ENCODE measurements at regions not wholly inside any gene's neighbourhood (a gene's known extent, or its start where the extent isn't known, plus 50 kb on each side); places are given as distances from the start of the nearest gene placed in this dataset.

DNA sequence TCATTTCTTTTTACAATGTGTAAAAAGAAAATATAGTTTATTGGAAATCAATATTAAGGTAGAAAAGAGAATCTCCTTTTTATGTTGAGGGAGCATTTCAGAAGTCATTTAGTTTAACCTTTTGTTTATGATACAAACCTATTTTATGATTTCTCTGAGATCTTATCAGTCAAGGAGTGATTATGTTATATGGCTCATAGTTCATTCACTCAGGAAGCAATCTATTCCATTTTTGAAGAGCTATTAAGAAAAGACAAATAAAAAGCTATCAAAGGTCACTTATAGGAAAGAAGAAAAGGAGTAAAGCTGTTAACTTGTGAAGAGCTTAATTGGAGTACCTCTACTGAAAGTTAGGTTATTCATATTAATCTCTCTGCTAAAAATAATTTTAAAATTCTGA lies 526.6 kb upstream of the JAG1 start:
- no peak for DNase-seq (ENCODE audit: low read depth)
- TF ChIP-seq, protein P1, sequence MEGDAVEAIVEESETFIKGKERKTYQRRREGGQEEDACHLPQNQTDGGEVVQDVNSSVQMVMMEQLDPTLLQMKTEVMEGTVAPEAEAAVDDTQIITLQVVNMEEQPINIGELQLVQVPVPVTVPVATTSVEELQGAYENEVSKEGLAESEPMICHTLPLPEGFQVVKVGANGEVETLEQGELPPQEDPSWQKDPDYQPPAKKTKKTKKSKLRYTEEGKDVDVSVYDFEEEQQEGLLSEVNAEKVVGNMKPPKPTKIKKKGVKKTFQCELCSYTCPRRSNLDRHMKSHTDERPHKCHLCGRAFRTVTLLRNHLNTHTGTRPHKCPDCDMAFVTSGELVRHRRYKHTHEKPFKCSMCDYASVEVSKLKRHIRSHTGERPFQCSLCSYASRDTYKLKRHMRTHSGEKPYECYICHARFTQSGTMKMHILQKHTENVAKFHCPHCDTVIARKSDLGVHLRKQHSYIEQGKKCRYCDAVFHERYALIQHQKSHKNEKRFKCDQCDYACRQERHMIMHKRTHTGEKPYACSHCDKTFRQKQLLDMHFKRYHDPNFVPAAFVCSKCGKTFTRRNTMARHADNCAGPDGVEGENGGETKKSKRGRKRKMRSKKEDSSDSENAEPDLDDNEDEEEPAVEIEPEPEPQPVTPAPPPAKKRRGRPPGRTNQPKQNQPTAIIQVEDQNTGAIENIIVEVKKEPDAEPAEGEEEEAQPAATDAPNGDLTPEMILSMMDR (IDR thresholded peaks at IDR 0.05; ENCODE audit: control insufficient read depth, insufficient read depth, low read depth, low read length, missing control alignments) = no peak
- H3K4me3 ChIP-seq (ENCODE audit: control insufficient read depth, low read depth, low read length) = no peak overlapping the region

DNA sequence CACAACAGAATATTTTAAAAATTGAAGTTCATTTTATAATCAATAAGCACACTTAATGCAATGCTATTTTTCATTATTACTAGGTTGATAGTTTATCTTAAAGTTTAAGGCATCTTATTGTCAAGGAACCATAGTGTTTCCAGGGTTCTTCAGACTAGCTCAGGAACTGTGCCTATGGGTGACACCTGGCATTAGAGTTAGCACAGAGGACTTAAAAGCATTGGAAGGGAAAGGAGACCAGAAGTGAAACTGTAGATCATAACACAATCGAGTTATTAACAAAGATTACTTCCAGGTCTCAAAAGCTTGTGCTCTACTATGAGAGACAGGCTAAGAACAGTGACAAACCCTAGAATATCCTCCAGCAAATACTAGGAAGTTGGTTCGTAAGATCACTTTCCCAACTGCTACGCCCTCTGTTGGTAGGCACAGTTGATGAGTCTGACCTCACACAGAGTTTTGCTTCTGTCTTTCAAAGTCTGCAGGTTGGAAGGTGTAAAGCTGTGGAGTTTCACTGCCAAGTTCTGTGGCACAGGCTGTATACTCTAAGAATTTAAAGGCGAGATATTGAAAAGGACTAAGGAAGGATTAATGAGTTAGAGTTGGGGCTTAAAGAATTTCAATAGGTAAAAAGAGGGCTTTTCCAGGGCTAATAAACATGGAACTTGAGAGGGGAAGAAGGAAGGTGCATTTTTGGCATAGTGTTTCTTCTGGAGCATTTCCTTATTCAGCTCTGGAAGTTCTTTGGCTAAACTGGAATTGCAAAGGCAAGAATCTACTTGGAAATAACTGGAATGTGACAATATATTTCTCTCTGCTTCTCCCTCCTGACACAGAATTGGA lies 531.3 kb upstream of the JAG1 start:
- TF ChIP-seq, protein P1 (IDR thresholded peaks at IDR 0.05; ENCODE audit: control insufficient read depth, insufficient read depth, low read depth, low read length, missing control alignments) = peak; percentile 80
- DNase-seq (ENCODE audit: low read depth) = no peak

DNA sequence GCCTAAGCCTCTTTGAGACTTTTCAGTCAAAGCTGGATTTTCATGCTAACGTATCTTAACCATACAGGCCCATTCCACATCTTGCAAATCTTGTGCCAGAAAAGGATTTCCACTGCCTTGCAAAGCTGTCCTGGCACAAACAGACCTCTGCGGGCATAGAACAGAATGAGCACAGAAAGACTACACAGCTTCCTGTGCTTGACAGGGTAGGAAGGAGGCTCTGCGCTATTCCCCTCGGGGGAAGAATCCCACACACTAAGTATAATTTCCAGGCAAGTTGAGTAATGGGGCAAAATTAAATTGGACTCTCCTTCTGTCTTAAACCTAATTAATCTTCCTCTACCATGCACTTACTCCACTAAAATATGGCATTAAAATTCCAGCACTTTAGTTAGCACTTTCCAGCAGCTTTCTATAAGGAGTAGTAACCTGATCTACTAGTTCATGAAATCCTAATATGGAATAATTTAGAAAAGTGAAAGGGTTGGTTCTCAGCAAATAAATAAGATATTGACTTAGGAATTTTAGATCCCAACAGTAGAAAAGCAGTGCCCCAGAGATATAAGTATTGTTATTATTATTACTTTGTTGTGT lies 532.1 kb upstream of the JAG1 start:
- no peak overlapping the region for H3K4me3 ChIP-seq (ENCODE audit: control insufficient read depth, low read depth, low read length)
- TF ChIP-seq, protein P1 (IDR thresholded peaks at IDR 0.05; ENCODE audit: control insufficient read depth, insufficient read depth, low read depth, low read length, missing control alignments) = no peak
- DNase-seq (ENCODE audit: low read depth) = no peak

More for the DNA sequence above, 531.3 kb upstream of the JAG1 start:
- no peak overlapping the region for H3K4me3 ChIP-seq (ENCODE audit: control insufficient read depth, low read depth, low read length)

DNA sequence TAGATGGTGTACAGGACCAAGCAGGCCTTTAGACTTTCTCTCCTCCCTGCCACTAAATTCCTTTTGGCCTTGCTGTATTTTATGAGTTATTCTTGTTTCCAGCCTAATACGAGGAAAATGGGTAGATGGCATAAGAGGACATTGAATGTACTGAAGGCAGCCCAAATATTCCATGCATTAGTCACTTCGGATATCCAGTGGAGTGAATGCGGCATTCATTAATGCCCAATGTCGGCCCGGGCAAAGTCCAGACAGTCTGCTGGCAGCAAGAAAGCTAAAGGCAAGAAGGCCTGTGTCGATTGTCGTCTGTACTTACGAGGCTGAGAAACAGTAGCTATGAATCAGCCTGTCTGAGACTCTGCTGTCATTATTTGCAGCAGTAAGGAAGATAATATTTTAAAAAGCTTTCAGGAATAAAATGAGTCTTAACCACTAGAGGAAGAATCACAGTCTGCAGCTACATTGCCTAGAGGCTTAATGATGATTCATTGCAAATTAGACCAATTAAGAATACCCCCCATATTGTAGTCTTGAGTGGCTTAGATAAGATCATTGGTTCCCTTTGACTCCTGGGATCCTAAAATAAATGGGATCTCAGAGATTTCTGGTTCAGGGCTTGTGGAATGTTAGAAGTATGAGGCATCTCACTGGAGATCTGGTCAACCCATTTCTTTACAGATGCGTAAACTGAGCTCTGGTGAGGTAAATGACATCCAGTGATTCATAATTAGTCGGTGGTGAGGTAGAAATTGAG lies 534.1 kb upstream of the JAG1 start:
- no peak overlapping the region for H3K4me3 ChIP-seq (ENCODE audit: control insufficient read depth, low read depth, low read length)
- DNase-seq (ENCODE audit: low read depth) = peak; percentile 78

DNA sequence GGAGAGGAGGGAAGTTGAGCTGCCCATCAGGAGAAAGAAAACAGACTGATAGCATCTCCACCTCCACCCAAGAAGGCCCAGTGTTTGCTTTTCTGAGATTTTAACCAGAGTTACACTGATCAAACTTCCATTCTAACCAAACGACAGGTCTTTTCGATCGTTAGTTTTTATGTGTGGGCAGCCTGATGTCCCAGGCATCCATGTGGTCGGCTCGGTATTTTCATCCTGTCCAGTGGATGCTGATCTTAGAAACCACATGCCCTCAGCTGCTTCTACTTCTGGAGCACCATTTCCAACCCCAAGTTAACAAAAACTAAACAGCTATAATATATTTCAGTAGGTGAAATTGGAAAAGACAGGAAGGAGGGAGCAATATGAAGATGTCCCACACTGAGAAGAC lies 536.8 kb upstream of the JAG1 start:
- no peak for DNase-seq (ENCODE audit: low read depth)
- TF ChIP-seq, protein P1 (IDR thresholded peaks at IDR 0.05; ENCODE audit: control insufficient read depth, insufficient read depth, low read depth, low read length, missing control alignments) = no peak
- H3K4me3 ChIP-seq (ENCODE audit: control insufficient read depth, low read depth, low read length) = no peak overlapping the region

More for the DNA sequence above, 534.1 kb upstream of the JAG1 start:
- TF ChIP-seq, protein P1 (IDR thresholded peaks at IDR 0.05; ENCODE audit: control insufficient read depth, insufficient read depth, low read depth, low read length, missing control alignments) = no peak

DNA sequence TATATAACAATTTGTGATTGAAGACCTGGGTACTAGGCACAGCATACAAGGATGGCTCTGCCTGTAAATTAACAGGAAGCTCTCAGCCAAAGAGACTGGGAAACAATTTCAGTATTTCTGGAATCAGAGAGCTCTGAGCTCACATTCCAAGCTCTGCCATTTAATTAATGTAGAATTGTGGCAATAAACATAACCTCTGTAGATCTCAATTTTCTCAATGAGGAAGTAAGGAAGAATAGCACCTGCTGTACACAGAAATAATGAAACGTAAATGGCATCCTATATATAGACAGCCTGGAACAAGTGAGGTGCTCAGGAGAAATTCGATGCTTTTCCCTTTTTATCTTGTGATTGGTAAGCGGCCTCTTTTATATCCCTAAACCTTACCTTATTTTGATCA lies 538.5 kb upstream of the JAG1 start:
- DNase-seq (ENCODE audit: low read depth) = no peak

More for the DNA sequence above, 538.5 kb upstream of the JAG1 start:
- TF ChIP-seq, protein P1 (IDR thresholded peaks at IDR 0.05; ENCODE audit: control insufficient read depth, insufficient read depth, low read depth, low read length, missing control alignments) = no peak
- no peak overlapping the region for H3K4me3 ChIP-seq (ENCODE audit: control insufficient read depth, low read depth, low read length)

Data from AG09309 (cell line).